HEK293T (cell line): ENCODE measurements at regions not wholly inside any gene's neighbourhood (a gene's known extent, or its start where the extent isn't known, plus 50 kb on each side); places are given as distances from the start of the nearest gene placed in this dataset.

ENCODE experiments used
- FOXA1 ChIP-seq: fragments of 450-650 bp; IDR thresholded peaks from 2 replicates; pipeline ENCODE4 v1.6.1; 2016; ENCODE audit warnings: mild to moderate bottlenecking
- FOXM1 ChIP-seq: fragments of 450-650 bp; IDR thresholded peaks from 2 replicates; pipeline ENCODE4 v1.6.1; 2017; ENCODE audit warnings: mild to moderate bottlenecking, borderline replicate concordance
- SUZ12 ChIP-seq: fragments of 450-650 bp; IDR thresholded peaks from 2 replicates; pipeline ENCODE4 v1.6.1; 2016; ENCODE audit warnings: mild to moderate bottlenecking

GRCh38 chr10:117677890-117678500, 135.4 kb downstream of the EMX2 start:
- no peak for TF ChIP-seq SUZ12
- TF ChIP-seq FOXM1 = no peak
- TF ChIP-seq FOXA1 = no peak
